ENCODE measurements at regions not wholly inside any gene's neighbourhood (a gene's known extent, or its start where the extent isn't known, plus 50 kb on each side); places are given as distances from the start of the nearest gene placed in this dataset.

GRCh38 chr2:83994633-83995179, 464.4 kb downstream of the SUCLG1 start:
- TF ChIP-seq CTCF (IDR thresholded peaks at IDR 0.05; ENCODE audit: borderline replicate concordance, extremely low read depth, insufficient read depth) = no peak
- Histone ChIP-seq H3K9me3 (ENCODE audit: control insufficient read depth in 2 of 3, insufficient read depth in 1 of 3, low read length in 3 of 3) (no peaks in the 10 kb centered on the region), H3K9ac (ENCODE audit: low read length in 3 of 3) (no peak overlapping the region), H3K27ac (ENCODE audit: low read depth in 2 of 2, low read length in 2 of 2) (no peak overlapping the region), H3K4me3 (ENCODE audit: low read length in 3 of 3) (no peak overlapping the region), H3K27me3 (ENCODE audit: control insufficient read depth, insufficient read depth, low read length) (no peaks in the 10 kb centered on the region), H3K36me3 (ENCODE audit: control insufficient read depth in 2 of 3, insufficient read depth in 3 of 3, low read length in 3 of 3) (no peaks in the 10 kb centered on the region), H3K4me1 (ENCODE audit: control insufficient read depth in 2 of 3, insufficient read depth in 2 of 3, low read depth in 1 of 3, low read length in 3 of 3) (no peaks in the 10 kb centered on the region)
- DNase-seq = no peak
- intact Hi-C loops (cut with DNase I) = no loop called here
- FAIRE-seq = no peak

- FAIRE-seq (no peak), DNase-seq (no peak)
- Histone ChIP-seq H3K9me3 (ENCODE audit: control insufficient read depth in 2 of 3, insufficient read depth in 1 of 3, low read length in 3 of 3) (no peaks in the 10 kb centered on the region), H3K4me3 (ENCODE audit: low read length in 3 of 3) (no peak overlapping the region), H3K4me1 (ENCODE audit: control insufficient read depth in 2 of 3, insufficient read depth in 2 of 3, low read depth in 1 of 3, low read length in 3 of 3) (no peaks in the 10 kb centered on the region), H3K9ac (ENCODE audit: low read length in 3 of 3) (no peak overlapping the region), H3K27me3 (ENCODE audit: control insufficient read depth, insufficient read depth, low read length) (no peaks in the 10 kb centered on the region), H3K27ac (ENCODE audit: low read depth in 2 of 2, low read length in 2 of 2) (no peak overlapping the region), H3K36me3 (ENCODE audit: control insufficient read depth in 2 of 3, insufficient read depth in 3 of 3, low read length in 3 of 3) (no peaks in the 10 kb centered on the region)
- no peak for TF ChIP-seq CTCF (IDR thresholded peaks at IDR 0.05; ENCODE audit: borderline replicate concordance, extremely low read depth, insufficient read depth)
- intact Hi-C loops (cut with DNase I) = no loop called here
Measured at GRCh38 chr2:83993873-83994632, 465.0 kb downstream of the SUCLG1 start.

- intact Hi-C loops (cut with DNase I) = no loop called here
- no peak overlapping the region for H3K9ac ChIP-seq (ENCODE audit: low read length in 3 of 3)
- no peak overlapping the region for H3K27ac ChIP-seq (ENCODE audit: low read depth in 2 of 2, low read length in 2 of 2)
- DNase-seq (no peak), FAIRE-seq (no peak)
- H3K9me3 ChIP-seq (ENCODE audit: control insufficient read depth in 2 of 3, insufficient read depth in 1 of 3, low read length in 3 of 3) = no peaks in the 10 kb centered on the region
- no peaks in the 10 kb centered on the region for H3K36me3 ChIP-seq (ENCODE audit: control insufficient read depth in 2 of 3, insufficient read depth in 3 of 3, low read length in 3 of 3)
- H3K4me3 ChIP-seq (ENCODE audit: low read length in 3 of 3) = no peak overlapping the region
- no peak for TF ChIP-seq CTCF (IDR thresholded peaks at IDR 0.05; ENCODE audit: borderline replicate concordance, extremely low read depth, insufficient read depth)
- no peaks in the 10 kb centered on the region for H3K4me1 ChIP-seq (ENCODE audit: control insufficient read depth in 2 of 3, insufficient read depth in 2 of 3, low read depth in 1 of 3, low read length in 3 of 3)
- H3K27me3 ChIP-seq (ENCODE audit: control insufficient read depth, insufficient read depth, low read length) = no peaks in the 10 kb centered on the region
Measured at GRCh38 chr2:83991992-83992391, 467.1 kb downstream of the SUCLG1 start.
